ENCODE measurements at regions not wholly inside any gene's neighbourhood (a gene's known extent, or its start where the extent isn't known, plus 50 kb on each side); places are given as distances from the start of the nearest gene placed in this dataset.

DNA sequence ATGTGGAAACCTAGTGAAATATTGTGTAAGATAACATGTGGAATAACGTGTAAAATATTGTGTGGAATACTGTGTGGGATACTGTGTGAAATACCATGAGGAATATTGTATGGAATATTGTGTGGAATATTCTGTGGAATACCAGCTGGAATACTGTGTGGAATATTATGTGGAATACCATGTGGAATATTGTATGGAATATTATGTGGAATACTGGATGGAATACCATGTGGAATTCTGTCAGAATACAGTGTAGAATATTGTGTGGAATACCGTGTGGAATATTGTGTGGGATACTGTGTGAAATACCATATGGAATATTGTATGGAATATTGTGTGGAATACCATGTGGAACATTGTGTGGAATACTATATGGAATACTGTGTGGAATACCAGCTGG lies 134.6 kb upstream of the CHST15 start:
- in situ Hi-C loops (cut with HindIII; ENCODE audit: low pct_unique_long_range_greater_than_20kb, low sequenced_read_pairs), result no loop called here

DNA sequence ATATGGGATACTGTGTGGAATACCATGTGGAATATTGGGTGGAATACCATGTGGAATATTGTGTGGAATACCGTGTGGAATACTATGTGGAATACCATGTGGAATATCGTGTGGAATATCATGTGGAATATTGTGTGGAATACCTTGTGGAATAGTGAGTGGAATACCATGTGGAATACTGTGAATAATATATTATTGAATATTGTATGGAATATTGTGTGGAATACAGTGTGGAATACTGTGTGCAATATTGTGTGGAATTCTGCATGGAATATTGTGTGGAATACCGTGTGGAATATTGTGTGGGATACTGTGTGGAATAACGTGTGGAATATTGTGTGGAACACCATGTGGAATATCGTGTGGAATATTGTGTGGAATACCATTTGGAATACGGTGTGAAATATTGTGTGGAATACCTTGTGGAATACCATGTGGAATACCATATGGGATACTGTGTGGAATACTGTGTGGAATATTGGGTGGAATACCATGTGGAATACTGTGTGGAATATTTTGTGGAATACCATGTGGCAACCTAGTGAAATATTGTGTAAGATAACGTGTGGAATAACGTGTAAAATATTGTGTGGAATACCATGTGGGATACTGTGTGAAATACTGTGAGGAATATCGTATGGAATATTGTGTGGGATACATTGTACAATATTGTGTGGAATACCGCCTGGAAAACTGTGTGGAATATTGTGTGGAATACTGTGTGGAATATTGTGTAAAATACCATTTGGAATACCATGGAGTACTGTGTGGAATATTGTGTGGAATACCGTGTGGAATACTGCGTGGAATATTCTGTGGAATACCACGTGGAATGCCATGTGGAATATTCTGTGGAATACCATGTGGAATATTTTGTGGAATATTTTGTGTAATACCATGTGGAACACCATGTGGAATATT lies 133.9 kb upstream of the CHST15 start:
- in situ Hi-C loops (cut with HindIII; ENCODE audit: low pct_unique_long_range_greater_than_20kb, low sequenced_read_pairs), result no loop called here
- DNase-seq (ENCODE audit: low read depth), result no peak

More for the DNA sequence above, 134.6 kb upstream of the CHST15 start:
- no peak for DNase-seq (ENCODE audit: low read depth)

DNA sequence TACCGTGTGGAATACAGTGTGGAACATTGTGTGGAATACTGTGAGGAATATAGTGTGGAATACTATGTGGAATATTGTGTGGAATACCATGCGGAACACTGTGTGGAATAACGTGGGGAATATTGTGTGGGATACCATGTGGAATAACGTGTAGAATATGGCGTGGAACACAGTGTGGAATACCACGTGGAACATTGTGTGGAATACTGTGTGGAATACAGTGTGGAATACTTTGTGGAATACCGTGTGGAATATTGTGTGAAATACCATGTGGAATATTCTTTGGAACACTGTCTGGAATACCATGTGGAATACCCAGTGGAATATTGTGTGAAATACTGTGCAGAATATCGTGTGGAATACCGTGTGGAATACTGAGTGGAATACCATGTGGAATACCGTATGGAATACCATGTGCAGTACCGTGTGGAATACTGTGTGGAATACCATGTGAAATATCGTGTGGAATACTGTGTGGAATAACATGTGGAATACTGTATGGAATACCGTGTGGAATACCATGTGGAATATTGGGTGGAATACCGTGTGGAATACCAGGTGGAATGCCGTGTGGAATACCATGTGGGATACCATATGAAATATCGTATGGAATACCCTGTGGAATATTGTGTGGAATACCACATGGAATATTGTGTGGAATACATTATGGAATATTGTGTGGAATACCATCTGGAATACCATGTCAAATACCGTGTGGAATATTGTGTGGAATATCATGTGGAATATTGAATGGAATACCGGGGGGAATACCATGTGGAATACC lies 133.1 kb upstream of the CHST15 start:
- in situ Hi-C loops (cut with HindIII; ENCODE audit: low pct_unique_long_range_greater_than_20kb, low sequenced_read_pairs), result no loop called here

DNA sequence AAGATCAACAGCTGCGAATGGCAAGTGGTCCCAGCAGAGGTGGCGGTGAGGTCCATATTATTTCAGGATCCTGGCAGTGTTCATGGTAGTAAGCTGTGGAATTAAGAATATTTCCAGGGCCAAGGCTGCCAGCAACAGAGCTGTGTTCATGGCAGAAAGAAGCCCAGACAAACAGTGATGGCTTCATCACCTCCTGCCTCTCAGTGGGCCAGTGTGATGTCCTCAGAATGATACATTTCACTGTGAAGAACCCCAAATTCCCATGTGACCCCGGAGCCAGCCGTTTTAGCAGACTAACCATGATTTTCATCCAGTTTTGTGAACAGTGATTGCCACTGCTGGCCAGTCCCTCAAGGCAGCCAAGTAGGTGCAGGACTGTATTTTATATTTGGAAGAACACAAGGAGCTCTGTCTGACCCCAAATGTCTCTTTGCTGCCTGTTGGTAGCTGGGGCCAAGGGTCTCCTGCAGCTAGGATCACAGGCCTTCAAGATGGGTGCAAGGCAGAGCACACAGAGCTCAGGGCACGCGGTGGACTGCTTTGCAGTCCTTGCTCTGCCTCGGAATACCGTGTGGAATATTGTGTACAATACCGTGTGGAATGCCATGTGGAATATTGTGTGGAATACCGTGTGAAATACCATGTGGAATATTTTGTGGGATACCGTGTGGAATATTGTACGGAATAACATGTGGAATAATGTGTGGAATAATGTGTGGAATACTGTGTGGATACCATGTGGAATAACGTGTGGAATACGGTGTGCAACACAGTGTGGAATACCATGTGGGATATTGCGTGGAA lies 132.3 kb upstream of the CHST15 start:
- DNase-seq (ENCODE audit: low read depth), result no peak
- in situ Hi-C loops (cut with HindIII; ENCODE audit: low pct_unique_long_range_greater_than_20kb, low sequenced_read_pairs), result no loop called here

More for the DNA sequence above, 133.1 kb upstream of the CHST15 start:
- DNase-seq (ENCODE audit: low read depth), result no peak

DNA sequence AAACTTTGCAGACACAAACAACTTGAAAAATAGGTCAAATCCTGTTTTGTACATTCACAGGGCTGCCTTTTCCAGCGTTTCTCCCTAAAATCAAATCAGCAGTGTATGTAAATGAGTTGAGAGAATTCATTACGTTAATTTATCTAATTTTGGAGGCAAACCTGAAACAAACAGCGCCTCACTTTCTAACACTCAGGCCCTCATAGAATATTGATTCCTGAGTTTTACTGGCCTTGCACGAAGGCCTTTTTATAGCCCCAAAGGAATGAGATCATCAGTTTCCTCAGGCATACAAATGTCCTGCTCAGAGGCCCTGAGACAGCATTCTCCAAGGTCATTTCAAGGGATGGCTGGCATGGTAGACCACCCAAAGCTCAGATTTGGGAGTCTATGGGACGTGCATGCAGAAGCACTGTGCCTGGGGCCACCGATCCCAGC lies 131.7 kb upstream of the CHST15 start:
- in situ Hi-C loops (cut with HindIII; ENCODE audit: low pct_unique_long_range_greater_than_20kb, low sequenced_read_pairs), result no loop called here
- DNase-seq (ENCODE audit: low read depth), result no peak

DNA sequence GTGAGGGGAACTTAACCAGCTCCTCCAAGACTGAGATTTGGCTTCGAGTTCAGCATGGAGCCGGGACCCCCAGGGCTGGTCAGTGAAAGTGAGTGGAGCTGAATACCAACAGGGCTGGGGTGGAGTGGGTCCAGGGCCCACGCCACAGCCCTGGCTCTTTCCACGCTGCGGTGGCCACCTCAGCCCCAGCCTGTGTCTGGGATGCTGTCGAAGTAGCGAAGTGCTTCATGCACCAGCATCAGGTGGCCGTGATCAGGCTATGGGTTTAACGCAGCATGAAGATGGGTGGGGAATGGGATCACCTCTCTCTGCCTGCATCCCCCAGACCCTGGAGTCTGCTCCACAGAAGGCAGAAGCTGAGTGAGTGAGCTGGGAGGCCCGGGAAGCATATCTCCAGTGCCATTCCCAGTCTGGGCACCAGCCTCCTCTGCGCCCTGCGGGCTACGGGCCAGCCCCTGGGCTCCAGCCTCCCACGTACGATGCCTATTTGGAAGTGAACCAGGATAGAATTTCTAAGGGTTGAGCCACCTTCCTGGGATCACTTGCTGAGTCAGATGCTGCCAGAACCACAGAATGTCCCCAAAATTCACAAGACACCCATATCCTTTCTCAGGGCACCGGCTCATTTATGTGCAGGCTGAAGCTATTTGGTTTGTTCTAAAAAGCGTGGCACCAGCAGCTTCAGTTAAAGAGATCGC lies 131.1 kb upstream of the CHST15 start:
- in situ Hi-C loops (cut with HindIII; ENCODE audit: low pct_unique_long_range_greater_than_20kb, low sequenced_read_pairs), result no loop called here
- no peak for DNase-seq (ENCODE audit: low read depth)

DNA sequence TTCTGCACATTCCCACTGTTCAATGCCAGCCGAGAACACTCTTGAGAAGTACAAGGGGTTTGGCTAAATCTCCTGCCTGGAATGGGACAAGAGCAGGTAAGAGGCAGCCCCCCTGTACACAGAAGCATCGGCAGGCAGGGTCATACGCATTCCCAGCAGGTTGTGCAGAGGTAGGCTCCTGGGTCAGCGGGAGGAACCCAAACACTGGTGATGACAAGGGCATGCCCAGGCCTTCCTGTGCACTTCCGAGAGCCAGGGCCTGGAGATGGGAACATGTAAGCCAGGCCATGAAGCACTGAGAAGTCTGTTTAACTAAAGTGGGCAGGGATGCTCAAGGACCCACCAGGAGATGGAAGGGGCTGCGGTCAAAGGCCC lies 130.3 kb upstream of the CHST15 start:
- in situ Hi-C loops (cut with HindIII; ENCODE audit: low pct_unique_long_range_greater_than_20kb, low sequenced_read_pairs), result no loop called here
- DNase-seq (ENCODE audit: low read depth), result no peak

DNA sequence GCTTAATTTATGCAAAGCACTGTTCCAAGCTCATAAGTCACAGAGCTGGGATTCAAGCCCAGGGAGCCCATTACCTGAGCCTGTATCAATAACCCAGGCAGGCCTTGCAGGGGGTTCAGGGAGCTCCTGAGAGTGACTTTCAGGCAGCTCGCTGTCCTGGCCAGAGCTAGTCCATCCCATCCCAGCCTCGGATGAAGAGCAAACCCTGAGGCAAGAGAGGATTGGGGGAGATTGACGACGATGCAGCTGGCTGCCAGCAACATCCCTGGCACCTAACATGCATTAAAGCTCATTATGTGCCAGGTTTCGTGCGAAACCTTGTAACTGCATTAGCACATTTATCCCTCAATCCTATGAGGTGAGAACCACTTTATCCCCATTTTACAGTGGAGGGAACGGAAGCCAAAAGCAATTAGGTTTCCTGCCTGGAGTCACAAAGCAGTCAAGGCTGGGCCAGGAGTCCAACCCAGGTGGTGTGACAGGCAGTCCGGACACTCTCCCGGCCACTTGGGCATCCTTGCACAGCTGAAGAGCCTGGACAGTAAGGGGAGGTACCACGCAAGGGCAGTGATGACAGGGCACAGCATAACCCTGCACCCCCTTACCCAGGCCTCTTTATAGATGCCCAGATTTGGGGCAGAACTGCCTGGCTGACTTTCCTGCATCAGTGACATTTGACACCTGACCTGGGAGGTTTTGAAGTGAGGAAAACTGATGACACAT lies 129.8 kb upstream of the CHST15 start:
- in situ Hi-C loops (cut with HindIII; ENCODE audit: low pct_unique_long_range_greater_than_20kb, low sequenced_read_pairs), result no loop called here
- no peak for DNase-seq (ENCODE audit: low read depth)

DNA sequence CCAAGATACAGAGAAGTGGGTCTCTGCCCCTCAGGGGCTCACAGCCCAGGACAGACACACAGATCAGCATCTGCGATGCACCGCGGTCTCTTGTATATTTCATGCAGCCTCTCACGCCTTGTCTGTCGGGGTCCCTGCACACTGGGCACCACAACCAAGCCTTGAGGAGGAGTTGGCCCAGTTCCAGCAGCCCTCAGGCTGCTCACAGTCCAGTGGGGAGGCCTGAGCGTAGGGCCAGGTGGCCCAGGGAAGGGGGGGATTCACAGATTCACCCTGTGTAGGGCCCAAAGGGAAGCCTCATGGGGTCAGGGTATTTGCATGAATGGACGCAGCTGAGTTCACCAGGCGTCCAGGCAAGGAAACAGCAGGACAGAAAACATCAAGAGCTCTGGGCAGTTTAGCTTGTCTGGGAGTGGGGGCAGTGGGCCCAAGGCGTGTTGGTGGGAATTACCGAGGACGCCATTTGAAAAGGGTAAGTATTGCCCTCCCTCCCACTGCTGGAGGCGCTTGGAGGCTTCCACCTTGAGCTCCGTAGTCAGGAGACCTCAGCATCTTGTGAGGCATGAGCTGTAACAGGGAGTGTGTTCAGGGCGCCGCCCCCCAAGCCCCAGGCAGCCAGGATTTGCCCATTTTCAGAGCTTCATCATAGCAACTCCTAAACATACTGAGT lies 129.1 kb upstream of the CHST15 start:
- in situ Hi-C loops (cut with HindIII; ENCODE audit: low pct_unique_long_range_greater_than_20kb, low sequenced_read_pairs), result no loop called here
- no peak for DNase-seq (ENCODE audit: low read depth)

DNA sequence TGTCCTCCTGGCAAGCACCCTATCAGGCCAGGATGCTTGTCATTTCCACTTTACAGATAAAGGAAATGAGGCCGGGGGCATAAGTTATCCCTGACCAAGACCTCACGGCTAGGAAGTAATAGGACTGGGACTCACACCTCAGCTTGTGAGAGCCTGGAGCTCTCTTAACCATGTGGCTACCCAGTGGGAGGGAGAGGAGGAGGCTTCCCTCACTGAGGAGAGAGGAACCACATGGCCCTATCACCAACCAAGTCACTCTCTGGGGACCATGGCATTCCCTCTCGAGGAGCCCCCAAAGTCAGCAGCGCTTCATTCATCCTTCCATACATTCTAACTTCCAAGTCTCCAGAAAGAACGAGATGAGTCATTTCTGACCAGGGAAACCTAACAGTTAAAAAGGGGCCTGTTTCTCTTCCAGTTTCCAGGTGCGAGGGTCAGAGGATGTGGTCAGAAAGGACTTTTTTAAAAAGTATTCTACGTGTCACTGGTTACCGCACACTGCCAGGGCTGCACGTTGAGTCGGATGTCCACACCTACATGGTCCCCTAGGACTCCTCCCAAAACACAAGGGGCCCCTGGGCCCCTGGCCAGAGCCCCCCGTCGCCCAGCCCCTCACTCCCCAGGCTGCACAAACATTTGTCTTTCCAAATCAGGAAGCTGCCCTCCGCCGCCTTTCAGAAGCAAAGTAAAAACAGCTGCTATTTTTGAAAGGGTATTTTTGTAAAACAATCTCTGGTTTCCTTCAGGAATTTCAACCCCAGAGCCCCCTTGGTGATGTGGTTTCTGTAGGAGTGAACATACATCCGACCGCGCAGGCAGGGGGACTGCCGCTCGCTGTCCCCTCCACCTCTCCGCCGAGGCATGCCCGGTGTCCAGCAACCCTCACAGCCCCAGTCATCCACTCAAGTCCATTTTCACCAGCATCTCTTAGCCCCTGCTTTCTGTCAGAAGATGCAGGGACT lies 128.2 kb upstream of the CHST15 start:
- in situ Hi-C loops (cut with HindIII; ENCODE audit: low pct_unique_long_range_greater_than_20kb, low sequenced_read_pairs), result no loop called here
- DNase-seq (ENCODE audit: low read depth), result no peak

DNA sequence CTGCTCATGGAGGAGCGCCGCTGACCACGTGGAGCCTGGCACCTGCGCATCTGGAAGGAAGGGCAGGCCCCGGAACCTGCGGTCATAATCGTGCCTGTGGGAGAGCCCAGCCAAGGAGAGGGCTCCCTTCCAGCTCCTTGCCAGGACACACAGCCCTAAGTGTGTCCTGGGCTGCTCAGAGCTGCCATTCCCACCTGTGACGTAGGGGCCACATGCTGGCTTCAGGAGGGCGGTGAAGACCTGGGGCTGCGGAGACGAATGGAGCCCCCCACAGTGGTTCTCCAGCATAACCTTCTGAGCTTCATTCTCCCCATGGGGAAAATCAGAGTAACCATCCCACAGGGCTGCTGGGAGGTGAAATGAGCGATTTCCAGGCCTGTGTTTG lies 127.6 kb upstream of the CHST15 start:
- in situ Hi-C loops (cut with HindIII; ENCODE audit: low pct_unique_long_range_greater_than_20kb, low sequenced_read_pairs), result no loop called here
- no peak for DNase-seq (ENCODE audit: low read depth)

DNA sequence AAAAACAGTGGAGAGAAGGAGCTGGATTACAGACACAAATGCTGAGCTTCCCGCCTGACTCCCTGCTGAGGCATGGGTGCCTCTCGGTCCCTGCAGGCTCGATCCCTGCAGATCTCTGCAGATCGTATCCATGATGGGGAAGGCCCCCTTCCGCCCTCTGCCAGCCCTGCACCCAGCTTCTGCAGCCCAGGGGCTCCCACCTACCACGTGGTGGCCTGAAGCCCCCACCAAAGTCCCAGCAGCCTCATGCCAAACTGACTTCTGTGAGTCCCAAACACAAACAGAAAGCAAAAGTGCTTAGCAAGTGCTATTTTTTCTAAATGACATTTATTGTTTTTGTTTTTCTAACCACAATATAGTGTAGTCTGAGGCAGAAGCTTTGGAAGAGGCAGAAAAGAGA lies 127.1 kb upstream of the CHST15 start:
- DNase-seq (ENCODE audit: low read depth), result no peak
- in situ Hi-C loops (cut with HindIII; ENCODE audit: low pct_unique_long_range_greater_than_20kb, low sequenced_read_pairs), result no loop called here

DNA sequence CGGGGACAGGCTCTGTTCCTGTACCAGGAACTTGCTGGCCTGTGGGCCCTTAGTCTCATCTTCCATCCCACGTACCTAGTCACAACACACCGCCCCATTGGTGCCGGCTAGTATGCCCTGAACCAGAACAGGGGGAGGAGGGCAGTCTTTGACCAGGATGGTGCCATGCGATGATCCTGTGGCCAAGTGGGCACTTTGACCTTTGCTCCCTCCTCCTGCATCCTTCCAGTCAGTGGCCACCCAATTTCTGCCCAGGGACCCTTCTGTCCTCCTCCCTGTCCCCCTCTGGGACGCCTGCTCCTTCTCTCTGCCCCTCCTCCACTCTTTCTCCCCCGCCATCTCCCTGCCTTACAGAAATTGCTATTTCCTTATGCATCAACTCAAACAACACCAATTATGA lies 126.3 kb upstream of the CHST15 start:
- in situ Hi-C loops (cut with HindIII; ENCODE audit: low pct_unique_long_range_greater_than_20kb, low sequenced_read_pairs), result no loop called here
- no peak for DNase-seq (ENCODE audit: low read depth)

DNA sequence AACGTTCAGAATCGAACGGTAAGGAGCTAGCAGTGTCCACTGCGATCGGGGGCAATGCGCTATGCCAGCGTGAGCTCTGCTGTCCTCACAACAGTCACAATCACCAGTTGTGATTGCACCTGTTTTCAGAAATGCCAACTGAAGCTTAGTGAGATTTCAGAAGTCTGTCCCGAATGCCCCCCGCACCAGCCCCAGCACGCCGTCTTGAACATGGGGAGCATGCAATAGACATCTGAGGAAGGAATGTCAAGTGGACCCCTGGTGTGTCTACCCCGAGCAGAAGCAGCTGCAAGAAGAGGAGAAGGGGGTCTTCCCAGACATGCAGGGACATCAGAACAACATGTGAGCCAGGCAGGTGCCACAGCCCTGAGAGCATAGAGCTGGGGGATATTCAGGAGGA lies 125.7 kb upstream of the CHST15 start:
- in situ Hi-C loops (cut with HindIII; ENCODE audit: low pct_unique_long_range_greater_than_20kb, low sequenced_read_pairs), result no loop called here

DNA sequence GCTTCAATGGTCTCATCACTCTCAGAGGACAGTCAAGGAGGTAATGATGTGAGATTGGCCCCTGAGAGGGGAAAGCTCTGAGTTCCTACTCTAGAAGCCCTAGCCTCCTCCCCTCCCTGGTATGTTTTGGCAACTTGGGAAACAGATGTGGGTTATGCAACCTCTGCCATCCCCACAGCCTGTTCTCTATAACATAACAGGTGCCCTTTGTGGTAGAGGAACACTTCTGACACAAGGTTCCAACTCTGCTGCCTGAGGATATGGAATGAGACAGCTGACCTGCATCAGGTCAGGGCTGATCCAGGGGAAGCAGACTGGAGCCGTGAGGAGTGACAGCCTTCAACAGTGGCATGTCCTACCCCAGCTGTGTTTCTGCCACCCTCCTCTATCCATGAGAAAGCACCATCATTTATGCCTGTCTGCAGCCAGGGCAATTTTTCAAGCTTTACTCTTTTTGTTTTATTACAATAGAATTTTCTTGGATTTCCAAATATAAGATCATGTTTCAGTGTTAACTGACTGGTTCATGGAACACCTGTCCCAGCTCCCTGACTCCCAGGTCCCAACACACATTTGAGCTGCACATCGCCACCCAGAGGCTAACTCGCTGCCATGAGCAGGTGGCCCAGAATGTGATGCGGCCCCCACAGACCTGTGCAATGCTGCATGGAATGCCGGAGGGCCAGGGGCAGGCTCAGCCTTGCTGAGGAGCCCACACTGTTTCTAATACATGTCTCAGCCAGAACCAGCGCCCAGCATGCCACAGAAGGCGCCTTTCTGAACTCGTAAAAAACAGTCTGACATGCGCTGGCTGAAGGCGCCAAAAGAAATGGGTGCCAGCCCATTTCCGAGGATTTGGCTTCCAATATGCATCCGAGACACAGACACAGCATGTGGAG lies 124.8 kb upstream of the CHST15 start:
- in situ Hi-C loops (cut with HindIII; ENCODE audit: low pct_unique_long_range_greater_than_20kb, low sequenced_read_pairs), result no loop called here
- no peak for DNase-seq (ENCODE audit: low read depth)

More for the DNA sequence above, 125.7 kb upstream of the CHST15 start:
- no peak for DNase-seq (ENCODE audit: low read depth)
